HG02870 (cell line): ENCODE measurements at regions not wholly inside any gene's neighbourhood (a gene's known extent, or its start where the extent isn't known, plus 50 kb on each side); places are given as distances from the start of the nearest gene placed in this dataset.

Experiments used
- ATAC-seq: cut with Tn5 transposase; IDR thresholded peaks from one replicate; pipeline ENCODE4 v1.9.1; 2021; ENCODE audit warnings: mild to moderate bottlenecking, moderate library complexity; ENCODE audit not compliant: unreplicated experiment

- ATAC-seq: no peak
Measured at GRCh38 chr12:23431006-23431405, 518.5 kb downstream of the SOX5 start.

GRCh38 chr12:23433121-23433520 is 516.3 kb downstream of the SOX5 start:
- no peak for ATAC-seq

GRCh38 chr12:23434154-23434553 is 515.3 kb downstream of the SOX5 start:
- no peak for ATAC-seq

DNA sequence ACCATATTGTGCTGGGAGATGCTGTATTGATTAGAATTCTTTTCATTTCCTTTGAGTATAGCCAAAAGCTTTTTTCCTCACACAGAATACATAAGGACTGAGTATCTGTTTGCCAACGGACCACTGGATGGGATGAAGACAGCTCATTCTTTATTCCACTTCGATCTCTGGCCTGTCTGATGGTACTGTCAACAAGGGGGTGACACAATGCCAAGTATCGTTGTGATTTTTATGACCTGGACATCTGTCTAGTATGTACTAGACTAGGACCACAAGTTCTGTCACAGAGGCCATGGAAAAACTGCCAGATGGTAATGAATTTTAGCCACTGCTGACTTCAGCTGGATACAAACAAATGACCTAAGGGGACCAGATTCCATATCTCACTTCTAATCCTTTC is 502.7 kb downstream of the SOX5 start:
- ATAC-seq: no peak

- ATAC-seq: no peak
Measured at GRCh38 chr12:23450810-23451209, 498.7 kb downstream of the SOX5 start.

GRCh38 chr12:23455283-23455682 is 494.2 kb downstream of the SOX5 start:
- ATAC-seq: no peak

DNA sequence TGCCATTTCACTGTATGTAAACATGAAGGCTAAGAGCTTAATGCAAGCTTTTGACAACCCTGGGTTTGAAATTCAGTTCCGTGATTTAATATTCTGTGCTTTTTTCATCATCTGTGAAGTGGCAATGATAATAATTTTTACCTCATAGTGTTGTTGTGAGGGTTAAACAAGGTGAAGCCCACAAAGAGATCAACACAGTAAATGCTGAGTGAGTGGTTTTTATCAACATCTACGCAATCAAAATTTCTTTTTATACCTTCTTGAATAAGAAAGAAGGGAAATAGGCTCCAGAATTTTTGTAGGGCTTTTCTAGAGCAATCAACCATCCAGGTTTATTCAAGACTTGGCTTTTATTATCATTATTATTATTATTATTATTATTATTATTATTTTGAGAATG is 490.8 kb downstream of the SOX5 start:
- ATAC-seq: no peak

GRCh38 chr12:23462546-23462945 is 486.9 kb downstream of the SOX5 start:
- ATAC-seq: no peak

DNA sequence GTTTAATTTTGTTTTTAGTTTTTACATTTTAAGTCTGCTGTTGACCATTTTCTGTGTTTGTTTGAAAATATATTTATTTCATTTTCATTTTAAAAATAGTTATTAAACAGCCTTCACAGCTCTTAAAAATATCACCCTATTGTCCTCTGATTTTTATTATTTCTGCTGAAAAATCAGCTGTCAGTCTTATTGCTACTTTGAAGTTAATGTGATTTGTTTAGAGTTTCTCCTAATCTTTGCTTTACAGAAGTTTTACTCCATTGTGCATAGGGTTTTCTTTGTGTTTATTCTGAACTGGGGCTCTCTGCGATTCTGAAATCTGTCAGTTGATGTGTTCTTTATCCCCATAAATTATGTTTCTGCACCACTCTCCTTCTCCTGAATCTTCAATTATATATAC is 486.3 kb downstream of the SOX5 start:
- ATAC-seq: no peak

DNA sequence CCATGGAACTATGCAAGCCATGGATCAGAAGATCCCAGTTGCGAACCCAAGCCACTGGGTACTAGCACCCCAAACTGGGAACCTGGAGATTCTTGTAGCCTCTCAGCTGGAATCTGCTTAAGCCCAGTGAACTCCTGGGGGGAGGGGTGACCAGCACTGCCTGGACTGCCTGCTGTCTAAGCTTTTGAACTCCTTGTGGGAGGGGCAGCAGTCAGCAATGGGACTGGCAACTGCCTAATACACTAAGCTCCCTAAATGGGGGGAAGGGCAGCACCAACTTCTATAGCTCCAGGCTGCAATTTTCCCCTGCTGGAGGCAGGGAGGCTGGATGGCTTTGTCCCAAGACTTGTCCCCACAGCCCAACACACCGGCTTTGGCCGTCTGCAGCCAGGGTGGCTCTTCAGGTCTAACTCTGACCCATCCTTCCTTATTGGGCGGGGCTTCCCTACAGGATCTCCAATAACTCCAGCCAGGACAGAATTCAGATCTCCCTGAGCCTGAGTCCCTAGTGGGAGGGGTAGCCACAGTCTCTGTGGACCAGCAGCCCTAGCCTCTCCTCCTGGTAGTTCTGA is 485.1 kb downstream of the SOX5 start:
- no peak for ATAC-seq

DNA sequence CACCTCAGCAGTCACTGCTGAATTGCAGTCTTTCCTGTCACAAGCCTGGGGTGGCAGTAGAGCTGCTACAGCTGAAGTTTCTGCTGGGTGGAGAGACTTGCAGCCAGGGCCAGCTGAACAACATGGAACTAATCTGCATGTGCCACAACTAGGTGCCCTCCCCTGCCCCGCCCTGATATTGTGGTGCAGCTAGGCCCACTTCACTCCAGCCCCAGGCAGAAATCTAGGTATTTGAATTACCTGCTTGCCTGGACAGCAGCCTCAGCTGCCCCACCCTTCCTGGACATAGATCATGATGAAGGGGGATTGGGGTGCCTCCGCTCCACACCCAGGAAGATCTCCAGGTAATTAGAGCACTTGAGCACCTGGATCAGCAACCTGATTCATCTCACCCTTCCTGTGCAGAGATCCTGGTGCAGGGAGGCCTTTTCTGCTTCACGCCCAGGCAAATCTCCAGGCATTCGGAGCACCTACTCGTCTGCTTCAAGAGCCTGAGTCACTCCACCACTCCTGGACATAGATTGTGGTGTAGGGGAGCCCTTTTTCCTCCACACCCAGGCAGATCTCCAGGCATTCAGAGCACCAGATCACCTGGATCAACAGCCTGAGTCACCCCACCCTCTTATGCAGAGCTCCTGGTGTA is 477.0 kb downstream of the SOX5 start:
- ATAC-seq: no peak

DNA sequence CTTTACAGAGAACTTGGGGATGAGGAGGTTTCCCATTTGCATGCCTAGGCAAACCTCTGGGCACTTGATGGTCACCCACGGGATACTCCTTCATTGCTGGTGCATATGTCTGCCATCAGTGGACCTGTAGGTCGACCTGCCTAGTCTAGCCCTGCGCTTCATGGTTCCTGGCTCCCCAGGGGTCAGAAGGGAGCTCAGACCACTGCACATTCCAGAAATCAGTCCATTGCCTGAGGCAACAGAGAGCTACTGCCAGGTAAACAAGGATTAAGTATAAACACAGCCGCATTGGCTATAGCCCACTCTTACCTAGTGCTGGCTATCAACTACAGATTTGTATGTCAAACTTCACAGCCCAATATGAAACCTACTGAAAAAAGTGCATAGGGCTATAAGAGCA is 476.4 kb downstream of the SOX5 start:
- no peak for ATAC-seq

GRCh38 chr12:23474438-23474976 is 475.0 kb downstream of the SOX5 start:
- ATAC-seq: no peak
